Suppressor macrophage treated with lipopolysaccharide for 1 hour (primary cell): ENCODE measurements at regions not wholly inside any gene's neighbourhood (a gene's known extent, or its start where the extent isn't known, plus 50 kb on each side); places are given as distances from the start of the nearest gene placed in this dataset.
"Not testable (repeated sequence)": the region's sequence is repeated elsewhere in the genome, so short reads cannot be mapped to it uniquely, and the experiment has no call there.

ENCODE experiments used
- DNase-seq, 3 donors: peaks; one replicate each; pipeline ENCODE4 v3.0.0-alpha.2; 2020 to 2022

DNA sequence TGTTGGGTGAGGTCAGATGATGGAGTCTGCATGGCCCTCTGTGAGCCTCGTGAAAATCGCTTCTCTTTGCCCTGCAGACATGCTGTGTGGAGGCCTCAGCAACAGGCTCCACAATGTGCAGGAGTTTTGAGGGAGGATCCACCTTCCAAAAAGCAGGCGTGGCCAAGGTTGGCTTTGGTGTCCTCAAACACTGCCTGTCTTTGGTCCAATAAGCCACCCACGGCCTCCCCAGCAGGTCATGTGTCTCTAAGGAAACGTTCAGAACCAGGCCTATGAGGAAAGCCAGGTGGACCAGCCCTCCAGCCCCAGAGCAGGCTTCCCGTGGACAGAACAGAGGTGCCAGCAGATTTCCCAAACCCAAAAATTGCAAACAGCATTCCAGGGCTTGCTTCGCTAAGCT, 340.7 kb upstream of the IRX2 start:
- no peak for DNase-seq

GRCh38 chr5:3091040-3091774, 339.7 kb upstream of the IRX2 start:
- no peak for DNase-seq

GRCh38 chr5:3090305-3090704, 338.8 kb upstream of the IRX2 start:
- DNase-seq, result not testable (repeated sequence)

DNA sequence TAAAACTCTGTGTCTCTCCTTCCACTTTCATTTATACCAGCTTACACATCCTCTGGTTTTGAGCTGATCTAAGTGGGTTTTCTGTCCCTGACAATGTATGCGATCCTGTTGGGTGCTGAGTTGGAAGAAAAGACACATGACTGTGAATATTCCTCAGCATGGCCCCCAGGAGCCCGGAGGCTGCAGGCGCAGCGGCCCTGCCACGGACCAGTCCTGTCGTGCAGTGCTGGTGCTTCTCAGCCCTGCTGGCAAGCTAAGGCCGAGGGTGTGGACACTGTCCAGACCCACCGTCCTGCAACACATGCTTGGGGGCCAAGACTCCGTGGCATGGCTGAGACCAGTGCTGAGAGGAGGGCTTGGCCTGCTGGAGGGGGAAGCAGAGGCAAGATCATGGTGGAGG, 328.9 kb upstream of the IRX2 start:
- DNase-seq, result no peak

DNA sequence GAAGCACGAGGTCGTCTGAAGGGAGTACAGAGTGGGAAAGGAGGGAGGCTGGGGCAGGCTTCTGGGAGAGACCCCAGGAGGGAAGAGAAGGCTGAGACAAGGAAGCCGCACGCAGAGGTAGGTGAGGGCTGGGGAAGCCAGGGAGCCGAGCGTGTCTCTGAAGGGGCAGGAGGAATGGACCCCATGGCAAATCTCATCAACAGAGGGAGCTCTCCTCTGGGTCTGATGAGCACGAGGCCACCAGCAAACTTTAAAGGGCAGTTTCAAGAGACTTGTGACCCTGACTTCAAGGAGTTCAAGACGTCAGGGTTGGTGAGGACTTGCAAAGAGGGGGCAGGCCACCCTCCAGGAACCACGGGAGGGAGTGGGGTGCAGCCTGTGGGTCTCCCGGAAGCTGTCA, 326.2 kb upstream of the IRX2 start:
- no peak for DNase-seq

GRCh38 chr5:3075309-3075708, 323.8 kb upstream of the IRX2 start:
- no peak for DNase-seq

DNA sequence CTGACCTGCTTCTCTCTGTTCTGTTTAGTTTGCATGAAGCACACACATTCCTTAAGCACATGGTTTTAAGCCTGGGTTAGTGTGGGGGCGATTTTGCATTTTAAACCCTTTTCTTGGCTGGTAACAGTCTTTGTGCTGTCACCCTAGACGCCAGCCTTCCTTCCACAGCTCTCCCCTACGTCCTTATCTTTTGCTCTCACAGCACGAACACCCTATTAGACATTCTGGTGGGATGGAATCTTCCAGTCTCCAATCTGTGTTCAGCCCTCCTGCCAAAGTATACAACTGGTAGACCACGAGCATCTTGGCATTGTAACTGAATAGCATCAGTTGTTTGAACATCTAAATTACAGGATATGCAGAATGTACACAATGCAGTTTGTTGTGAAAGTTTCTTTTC, 316.9 kb upstream of the IRX2 start:
- DNase-seq, result no peak

DNA sequence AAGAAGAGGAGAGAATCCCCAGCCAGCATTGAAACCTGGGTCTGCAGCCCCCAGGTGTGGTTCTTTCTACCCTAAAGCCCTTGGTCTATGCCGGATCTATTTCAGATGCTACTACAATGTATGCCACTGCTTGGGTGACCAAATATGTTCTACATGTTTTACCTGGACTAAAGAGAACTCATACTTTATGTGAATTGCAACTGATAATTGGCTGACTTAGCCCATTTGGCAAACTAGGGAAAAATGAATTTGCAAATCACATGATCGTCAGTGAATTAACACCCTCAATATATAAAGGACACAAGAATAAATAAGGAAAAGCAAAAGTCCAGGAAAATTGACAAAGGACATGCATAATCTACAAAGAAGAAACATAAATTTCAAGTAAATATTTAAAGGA, 308.8 kb upstream of the IRX2 start:
- no peak for DNase-seq

DNA sequence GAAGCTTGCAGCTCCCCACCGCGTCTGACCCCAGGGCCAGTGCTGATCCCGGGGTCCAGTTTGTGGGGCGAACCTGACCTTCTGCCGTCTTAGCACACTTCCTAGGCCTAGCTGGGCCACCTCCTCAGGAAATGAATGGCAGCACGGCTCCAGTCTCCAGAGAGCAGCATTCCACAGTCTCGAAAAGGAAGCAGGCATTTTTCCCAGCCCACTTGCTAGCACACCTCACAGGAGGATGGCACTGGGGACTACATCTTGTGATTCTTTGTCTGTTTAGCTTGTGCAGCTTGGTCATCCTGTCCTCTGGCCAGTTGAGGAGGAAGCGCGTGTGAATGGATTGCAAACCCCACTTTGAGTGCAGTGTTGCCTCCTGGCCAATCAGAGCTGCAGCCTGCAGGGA, 308.0 kb upstream of the IRX2 start:
- DNase-seq, result no peak

DNA sequence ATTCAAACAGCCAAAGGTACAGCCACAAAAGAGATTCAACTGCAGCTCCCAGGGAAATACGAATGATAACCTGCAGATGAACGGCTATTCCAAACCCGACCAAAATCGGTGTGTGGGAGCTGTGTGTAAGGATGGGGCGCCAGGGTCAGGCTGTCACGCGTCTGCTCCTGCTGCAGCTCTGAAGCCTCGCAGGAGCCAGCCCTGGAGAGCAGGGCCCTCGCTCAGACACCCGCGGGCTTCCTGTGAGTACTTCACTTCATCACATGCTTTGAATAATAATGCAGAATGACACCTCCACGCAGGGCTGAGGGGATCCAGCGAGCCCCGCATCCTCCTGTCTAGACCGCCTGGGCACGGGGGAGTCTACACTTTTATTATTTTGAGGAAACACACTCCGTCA, 307.5 kb upstream of the IRX2 start:
- DNase-seq, result no peak

- DNase-seq, result no peak
Measured at GRCh38 chr5:3056866-3057265, 305.4 kb upstream of the IRX2 start.

- DNase-seq, result no peak
Measured at GRCh38 chr5:3051400-3051799, 299.9 kb upstream of the IRX2 start.

DNA sequence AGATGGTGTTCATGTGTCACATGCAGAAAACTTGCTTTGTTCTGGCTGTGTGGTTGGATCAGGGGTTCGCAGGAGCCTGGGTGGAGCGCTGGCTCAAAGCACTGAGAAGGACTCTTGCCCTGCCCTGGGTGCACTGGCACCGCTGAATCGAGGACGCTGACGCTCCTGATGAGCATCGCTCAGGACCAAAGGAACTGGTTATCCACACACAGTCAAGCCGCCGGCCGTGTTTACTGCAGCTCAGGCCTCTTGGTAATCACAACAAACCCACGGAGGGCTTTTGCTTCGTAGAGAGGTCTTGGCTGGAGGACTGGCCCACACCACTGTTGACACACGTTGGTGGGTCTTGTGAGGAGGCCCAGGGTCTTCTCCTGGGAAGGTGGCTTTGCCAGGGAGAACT, 299.4 kb upstream of the IRX2 start:
- no peak for DNase-seq

DNA sequence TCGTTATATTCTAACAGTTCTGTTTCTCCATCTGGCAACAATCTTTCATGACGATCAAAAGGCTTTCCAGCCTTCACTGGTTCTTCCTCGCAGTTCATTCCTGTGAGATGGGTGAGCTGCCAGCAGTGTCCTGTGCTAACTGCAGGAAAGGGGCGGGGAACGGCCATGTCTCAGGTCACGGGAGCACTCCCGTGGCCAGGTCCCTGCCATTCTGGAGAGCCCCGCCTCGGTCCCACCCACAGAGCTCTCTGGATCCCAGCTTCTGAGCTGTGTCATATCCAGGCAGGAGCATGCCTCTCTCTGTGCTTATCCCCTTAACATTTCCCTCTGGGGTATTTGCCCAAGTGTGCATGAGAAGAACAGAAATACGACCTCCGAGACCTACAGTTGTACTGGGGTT, 297.8 kb upstream of the IRX2 start:
- no peak for DNase-seq

GRCh38 chr5:3047212-3047774, 295.8 kb upstream of the IRX2 start:
- DNase-seq, result no peak

GRCh38 chr5:3043600-3043999, 292.1 kb upstream of the IRX2 start:
- DNase-seq, result no peak

- no peak for DNase-seq
Measured at GRCh38 chr5:3041001-3041400, 289.5 kb upstream of the IRX2 start.

DNA sequence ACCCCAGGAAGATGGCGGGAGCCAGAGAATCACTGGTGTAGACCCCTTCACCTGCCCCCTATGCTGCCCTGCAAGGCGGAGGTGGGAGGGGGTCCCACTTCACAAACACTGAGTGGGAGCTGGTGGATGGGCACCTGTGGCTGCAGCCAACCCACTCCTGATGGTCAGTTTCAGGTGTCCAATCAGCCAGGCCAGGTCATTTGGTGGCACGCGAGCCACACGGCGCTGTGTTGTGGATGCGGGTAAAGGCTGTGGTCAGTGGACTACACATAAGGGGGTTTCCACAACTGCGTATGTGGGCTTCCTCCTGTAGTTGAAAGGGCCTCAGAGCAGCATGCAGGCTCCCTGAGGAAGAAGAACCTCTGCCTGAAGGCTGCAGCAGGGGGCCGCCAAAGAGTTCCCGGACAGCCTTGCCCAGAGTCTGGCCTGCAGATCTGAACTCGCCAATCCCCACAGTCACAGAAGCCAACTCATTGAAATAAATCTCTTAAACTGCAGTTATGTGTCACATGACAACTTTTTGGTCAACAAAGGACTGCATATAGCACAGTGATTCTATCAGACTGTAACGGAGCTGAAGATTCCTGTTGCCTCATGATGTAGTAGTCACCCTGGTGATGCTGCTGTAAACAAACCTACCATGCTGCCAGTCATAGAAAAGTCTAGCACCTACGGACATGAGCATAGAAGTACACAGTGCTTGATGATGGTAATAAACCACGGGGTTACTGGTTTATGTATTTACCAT, 284.7 kb upstream of the IRX2 start:
- no peak for DNase-seq

DNA sequence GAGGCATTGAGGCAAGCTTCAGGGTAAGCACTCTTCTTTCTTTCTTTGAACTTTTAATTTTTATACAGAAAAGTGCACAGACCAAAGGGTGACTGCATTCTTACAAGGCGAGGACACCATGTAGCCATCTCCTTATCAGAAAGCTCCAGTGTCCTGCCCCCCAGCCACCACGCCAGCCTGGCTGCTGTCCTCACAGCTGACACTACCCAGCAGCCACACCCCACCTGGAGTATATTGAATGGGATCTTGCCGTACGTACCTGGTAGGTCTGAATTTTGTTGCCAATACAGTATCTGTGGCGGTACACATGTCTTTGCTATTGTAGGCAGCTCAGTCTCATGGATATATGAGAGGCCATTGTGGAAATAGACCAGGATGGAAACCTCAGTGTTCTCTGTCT, 284.0 kb upstream of the IRX2 start:
- no peak for DNase-seq

GRCh38 chr5:3034881-3035280, 283.4 kb upstream of the IRX2 start:
- no peak for DNase-seq

DNA sequence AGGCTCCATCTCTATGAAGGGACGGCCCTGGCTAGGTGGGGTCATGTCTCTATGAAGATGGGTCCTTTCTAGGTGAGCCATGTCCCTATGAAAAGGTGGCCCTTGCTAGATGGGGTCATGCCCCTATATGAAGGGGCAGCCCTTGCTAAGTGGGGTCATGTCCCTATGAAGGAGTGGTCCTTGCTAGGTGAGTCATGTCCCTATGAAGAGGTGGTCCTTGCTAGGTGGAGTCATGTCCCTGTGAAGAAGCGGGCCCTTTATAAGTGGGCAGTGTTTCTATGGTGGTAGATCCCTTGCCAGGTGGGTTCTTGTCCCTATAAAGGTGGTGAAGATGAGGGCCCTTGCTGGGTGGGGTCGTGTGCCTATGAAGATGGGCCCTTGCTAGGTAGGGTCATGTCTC, 283.0 kb upstream of the IRX2 start:
- DNase-seq, result no peak

DNA sequence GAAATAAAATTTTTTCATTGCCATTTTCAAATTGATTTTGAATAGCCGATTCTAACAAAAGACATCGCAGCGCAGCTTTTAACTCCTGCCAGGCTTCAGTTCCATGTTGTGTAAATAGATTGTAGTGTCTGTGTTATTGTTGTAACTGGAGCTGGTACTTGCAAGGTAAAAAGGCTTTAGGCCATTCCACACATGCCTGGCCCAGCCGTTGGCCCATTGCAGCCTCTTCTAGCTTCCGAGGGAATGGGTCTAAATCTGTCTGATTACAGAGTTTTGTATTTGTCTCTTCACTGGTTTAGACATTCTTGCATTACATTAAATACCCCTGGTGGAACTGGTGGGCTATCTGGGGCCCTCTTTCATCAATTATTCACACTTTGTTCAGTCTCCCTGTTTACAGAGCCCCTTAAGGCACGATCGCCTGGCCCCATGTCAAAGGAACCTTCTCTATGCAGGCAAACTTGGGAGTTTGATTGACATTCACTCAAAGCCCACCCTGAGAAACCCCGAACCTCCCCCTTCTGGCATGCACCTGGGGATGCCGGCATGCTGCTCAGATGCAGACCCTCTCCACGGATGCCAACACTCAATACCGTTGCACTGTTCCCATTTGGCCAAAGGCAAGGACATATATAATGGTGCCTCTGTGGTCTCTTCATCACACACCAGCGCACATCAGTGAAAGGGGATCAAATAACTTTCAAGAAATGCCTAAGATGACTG, 281.7 kb upstream of the IRX2 start:
- no peak for DNase-seq

GRCh38 chr5:3032513-3032912, 281.0 kb upstream of the IRX2 start:
- DNase-seq, result no peak
